CD4-positive, alpha-beta T cell (primary cell): ENCODE measurements at regions not wholly inside any gene's neighbourhood (a gene's known extent, or its start where the extent isn't known, plus 50 kb on each side); places are given as distances from the start of the nearest gene placed in this dataset.

Source experiments
- ATAC-seq: fragments of 200-7000 bp; cut with Tn5 transposase; one replicate; pipeline ENCODE4 v1.10.0; 2022; ENCODE audit warnings: mild to moderate bottlenecking; ENCODE audit not compliant: poor library complexity
- CTCF ChIA-PET: fragments of 350-600 bp; sonication (Branson Sonifier 250); formaldehyde crosslinking; loops from one replicate; lab custom pipeline; 2021; ENCODE audit warnings: antibody characterized with exemption, inconsistent platforms; lab: Charles Lee
- POLR2A ChIA-PET: fragments of 350-600 bp; sonication (Branson Sonifier 250); formaldehyde crosslinking; loops from one replicate; lab custom pipeline; 2021; ENCODE audit warnings: antibody characterized with exemption, inconsistent platforms; lab: Charles Lee
- DNase-seq, 14 experiments: peaks; one replicate each; pipeline ENCODE4 v3.0.0-alpha.2; 2013 to 2020; ENCODE audit warnings: mixed read lengths in 2 of 14
- H3K27ac ChIP-seq, 2 donors: one replicate each; pipeline versions ENCODE4 v1.5.1 to v1.7.0; 2013; ENCODE audit warnings: low read length in 2 of 2, low read depth in 1 of 2, mild to moderate bottlenecking in 1 of 2
- H3K27me3 ChIP-seq, 2 experiments: 1 replicate in 1 of 2; 2 replicates in 1 of 2; pipeline versions ENCODE4 v1.6.1 to v1.7.0; 2013; ENCODE audit warnings: low read length in 2 of 2, control low read depth in 1 of 2, mild to moderate bottlenecking in 1 of 2, moderate library complexity in 1 of 2; ENCODE audit not compliant: insufficient read depth in 2 of 2, control insufficient read depth in 1 of 2
- H3K36me3 ChIP-seq: one replicate; pipeline ENCODE4 v1.6.1; 2013; ENCODE audit warnings: low read length, control low read depth; ENCODE audit not compliant: insufficient read depth
- H3K4me1 ChIP-seq: one replicate; pipeline ENCODE4 v1.6.1; 2013; ENCODE audit warnings: low read length, control low read depth; ENCODE audit not compliant: insufficient read depth
- H3K4me3 ChIP-seq: one replicate; pipeline ENCODE4 v1.5.1; 2013; ENCODE audit warnings: mild to moderate bottlenecking, low read length, moderate library complexity
- H3K9me3 ChIP-seq, 2 experiments: 1 replicate in 1 of 2; 2 replicates in 1 of 2; pipeline versions ENCODE4 v1.6.1 to v1.7.0; 2013; ENCODE audit warnings: low read length in 2 of 2, mild to moderate bottlenecking in 2 of 2, control low read depth in 1 of 2, moderate library complexity in 1 of 2; ENCODE audit not compliant: control insufficient read depth in 1 of 2, insufficient read depth in 1 of 2
- H3K27ac Mint-ChIP-seq: one replicate; pipeline ENCODE4 v1.8.0; 2020; ENCODE audit warnings: mixed read lengths
- H3K27me3 Mint-ChIP-seq: one replicate; pipeline ENCODE4 v1.8.0; 2021; ENCODE audit warnings: mixed read lengths
- H3K36me3 Mint-ChIP-seq: one replicate; pipeline ENCODE4 v1.8.0; 2021; ENCODE audit warnings: low read depth, mixed read lengths
- H3K4me1 Mint-ChIP-seq: one replicate; pipeline ENCODE4 v1.8.0; 2021; ENCODE audit warnings: low read depth, mixed read lengths
- H3K4me3 Mint-ChIP-seq: one replicate; pipeline ENCODE4 v1.8.0; 2020; ENCODE audit warnings: mild to moderate bottlenecking, mixed read lengths
- H3K9me3 Mint-ChIP-seq: one replicate; pipeline ENCODE4 v1.8.0; 2020; ENCODE audit warnings: mixed read lengths
- intact Hi-C, 2 experiments: fragments of 100-400 bp; cut with DNase I in 1 of 2; cut with micrococcal nuclease in 1 of 2; formaldehyde crosslinking; loops; one replicate each; pipeline versions ENCODE4 v1.15.1 to v1.9.0; 2023 to 2025; cut with DNase I, micrococcal nuclease
- TF ChIP-seq, protein P1 (sequence below): fragments of 200-600 bp; IDR thresholded peaks from one replicate; pipeline ENCODE4 v1.8.0; 2022; ENCODE audit warnings: antibody characterized with exemption, mild to moderate bottlenecking

GRCh38 chr16:48011878-48012658 lies 143.7 kb downstream of the ABCC12 start:
- Mint-ChIP-seq H3K4me1 (no peaks in the 10 kb centered on the region), H3K27ac (no peak overlapping the region)
- no peak for DNase-seq

DNA sequence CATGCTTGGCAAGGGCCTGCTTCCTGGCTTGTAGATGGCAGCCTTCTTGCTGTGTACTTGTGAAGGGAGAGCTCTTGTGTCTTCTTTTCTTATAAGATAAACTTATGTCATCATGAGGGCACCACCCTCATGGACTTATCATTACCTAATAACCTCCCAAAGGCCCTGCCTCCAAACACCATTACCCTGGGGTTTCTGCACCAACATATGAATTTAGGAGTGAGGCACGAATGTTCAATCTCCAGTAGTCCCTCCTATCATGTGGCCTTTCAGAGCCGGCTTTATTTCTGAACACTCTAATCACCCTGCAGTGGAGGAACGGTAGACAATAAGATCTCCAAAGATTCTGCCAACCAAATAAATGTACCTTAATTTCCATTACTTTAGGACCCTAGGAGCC lies 144.3 kb downstream of the ABCC12 start:
- DNase-seq (no peak), ATAC-seq (no peak)
- ChIA-PET CTCF (no interaction called here), POLR2A (no interaction called here)
- H3K9me3 ChIP-seq = peaks cover 0 to 13% of the 10 kb centered on the region in 2 experiments
- TF ChIP-seq, protein P1, sequence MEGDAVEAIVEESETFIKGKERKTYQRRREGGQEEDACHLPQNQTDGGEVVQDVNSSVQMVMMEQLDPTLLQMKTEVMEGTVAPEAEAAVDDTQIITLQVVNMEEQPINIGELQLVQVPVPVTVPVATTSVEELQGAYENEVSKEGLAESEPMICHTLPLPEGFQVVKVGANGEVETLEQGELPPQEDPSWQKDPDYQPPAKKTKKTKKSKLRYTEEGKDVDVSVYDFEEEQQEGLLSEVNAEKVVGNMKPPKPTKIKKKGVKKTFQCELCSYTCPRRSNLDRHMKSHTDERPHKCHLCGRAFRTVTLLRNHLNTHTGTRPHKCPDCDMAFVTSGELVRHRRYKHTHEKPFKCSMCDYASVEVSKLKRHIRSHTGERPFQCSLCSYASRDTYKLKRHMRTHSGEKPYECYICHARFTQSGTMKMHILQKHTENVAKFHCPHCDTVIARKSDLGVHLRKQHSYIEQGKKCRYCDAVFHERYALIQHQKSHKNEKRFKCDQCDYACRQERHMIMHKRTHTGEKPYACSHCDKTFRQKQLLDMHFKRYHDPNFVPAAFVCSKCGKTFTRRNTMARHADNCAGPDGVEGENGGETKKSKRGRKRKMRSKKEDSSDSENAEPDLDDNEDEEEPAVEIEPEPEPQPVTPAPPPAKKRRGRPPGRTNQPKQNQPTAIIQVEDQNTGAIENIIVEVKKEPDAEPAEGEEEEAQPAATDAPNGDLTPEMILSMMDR = no peak
- no peak overlapping the region for H3K4me3 ChIP-seq
- no peaks in the 10 kb centered on the region for H3K36me3 ChIP-seq
- Mint-ChIP-seq H3K4me1 (no peaks in the 10 kb centered on the region), H3K27me3 (no peaks in the 10 kb centered on the region), H3K27ac (no peak overlapping the region), H3K9me3 (peaks cover 2% of the 10 kb centered on the region), H3K36me3 (no peaks in the 10 kb centered on the region), H3K4me3 (no peak overlapping the region)
- no peaks in the 10 kb centered on the region for H3K27me3 ChIP-seq
- H3K27ac ChIP-seq = no peak overlapping the region
- intact Hi-C loops = no loop called here
- H3K4me1 ChIP-seq = no peaks in the 10 kb centered on the region

More at GRCh38 chr16:48011878-48012658, 143.7 kb downstream of the ABCC12 start:
- H3K4me3 Mint-ChIP-seq = no peak overlapping the region
- ChIA-PET CTCF (no interaction called here), POLR2A (no interaction called here)
- Histone ChIP-seq H3K4me1 (no peaks in the 10 kb centered on the region), H3K27ac (no peak overlapping the region), H3K36me3 (no peaks in the 10 kb centered on the region), H3K9me3 (peaks cover 0 to 13% of the 10 kb centered on the region in 2 experiments), H3K4me3 (no peak overlapping the region), H3K27me3 (no peaks in the 10 kb centered on the region)
- intact Hi-C loops = no loop called here
- no peaks in the 10 kb centered on the region for H3K27me3 Mint-ChIP-seq
- TF ChIP-seq, protein P1 = no peak
- no peak for ATAC-seq
- no peaks in the 10 kb centered on the region for H3K36me3 Mint-ChIP-seq
- peaks cover 2% of the 10 kb centered on the region for H3K9me3 Mint-ChIP-seq

GRCh38 chr16:48008011-48008525 lies 147.7 kb downstream of the ABCC12 start:
- H3K36me3 Mint-ChIP-seq = no peaks in the 10 kb centered on the region
- no peaks in the 10 kb centered on the region for H3K27me3 Mint-ChIP-seq
- POLR2A ChIA-PET = no interaction called here
- H3K27ac Mint-ChIP-seq = no peak overlapping the region
- Histone ChIP-seq H3K36me3 (no peaks in the 10 kb centered on the region), H3K27me3 (no peaks in the 10 kb centered on the region), H3K27ac (no peak overlapping the region), H3K4me1 (no peaks in the 10 kb centered on the region), H3K9me3 (peaks cover 0 to 6% of the 10 kb centered on the region in 2 experiments), H3K4me3 (no peak overlapping the region)
- no peak overlapping the region for H3K4me3 Mint-ChIP-seq
- DNase-seq (no peak), ATAC-seq (no peak)
- TF ChIP-seq, protein P1 = no peak
- CTCF ChIA-PET = no interaction called here
- no peaks in the 10 kb centered on the region for H3K4me1 Mint-ChIP-seq
- intact Hi-C loops = no loop called here
- H3K9me3 Mint-ChIP-seq = peaks cover 2% of the 10 kb centered on the region
